Fibroblast of villous mesenchyme (primary cell): ENCODE measurements at regions not wholly inside any gene's neighbourhood (a gene's known extent, or its start where the extent isn't known, plus 50 kb on each side); places are given as distances from the start of the nearest gene placed in this dataset.

Experiments used
- DNase-seq: peaks from one replicate; pipeline ENCODE4 v3.0.0-alpha.2; 2010; ENCODE audit warnings: low read depth
- H3K4me3 ChIP-seq: 2 replicates; pipeline ENCODE4 v1.5.1; 2011; ENCODE audit warnings: low read depth, mild to moderate bottlenecking, low read length
- TF ChIP-seq, protein P1 (sequence below): IDR thresholded peaks from 2 replicates; pipeline ENCODE4 v1.5.1; 2012; ENCODE audit warnings: low read depth, mild to moderate bottlenecking, low read length; ENCODE audit not compliant: insufficient read depth

GRCh38 chr11:103644676-103645075 lies 391.8 kb upstream of the DDI1 start:
- DNase-seq = no peak
- TF ChIP-seq, protein P1, sequence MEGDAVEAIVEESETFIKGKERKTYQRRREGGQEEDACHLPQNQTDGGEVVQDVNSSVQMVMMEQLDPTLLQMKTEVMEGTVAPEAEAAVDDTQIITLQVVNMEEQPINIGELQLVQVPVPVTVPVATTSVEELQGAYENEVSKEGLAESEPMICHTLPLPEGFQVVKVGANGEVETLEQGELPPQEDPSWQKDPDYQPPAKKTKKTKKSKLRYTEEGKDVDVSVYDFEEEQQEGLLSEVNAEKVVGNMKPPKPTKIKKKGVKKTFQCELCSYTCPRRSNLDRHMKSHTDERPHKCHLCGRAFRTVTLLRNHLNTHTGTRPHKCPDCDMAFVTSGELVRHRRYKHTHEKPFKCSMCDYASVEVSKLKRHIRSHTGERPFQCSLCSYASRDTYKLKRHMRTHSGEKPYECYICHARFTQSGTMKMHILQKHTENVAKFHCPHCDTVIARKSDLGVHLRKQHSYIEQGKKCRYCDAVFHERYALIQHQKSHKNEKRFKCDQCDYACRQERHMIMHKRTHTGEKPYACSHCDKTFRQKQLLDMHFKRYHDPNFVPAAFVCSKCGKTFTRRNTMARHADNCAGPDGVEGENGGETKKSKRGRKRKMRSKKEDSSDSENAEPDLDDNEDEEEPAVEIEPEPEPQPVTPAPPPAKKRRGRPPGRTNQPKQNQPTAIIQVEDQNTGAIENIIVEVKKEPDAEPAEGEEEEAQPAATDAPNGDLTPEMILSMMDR = no peak
- H3K4me3 ChIP-seq = no peak overlapping the region

GRCh38 chr11:103648054-103648453 lies 388.4 kb upstream of the DDI1 start:
- DNase-seq = no peak
- TF ChIP-seq, protein P1 = no peak

GRCh38 chr11:103648670-103649400 lies 387.6 kb upstream of the DDI1 start:
- no peak overlapping the region for H3K4me3 ChIP-seq
- TF ChIP-seq, protein P1 = no peak
- DNase-seq = peak; percentile 12

More at GRCh38 chr11:103648054-103648453, 388.4 kb upstream of the DDI1 start:
- H3K4me3 ChIP-seq = no peak overlapping the region

- H3K4me3 ChIP-seq = no peak overlapping the region
- DNase-seq = no peak
- TF ChIP-seq, protein P1 = no peak
These were observed 387.0 kb upstream of the DDI1 start for GRCh38 chr11:103649401-103649895.

GRCh38 chr11:103650330-103650729 lies 386.1 kb upstream of the DDI1 start:
- no peak for DNase-seq
- H3K4me3 ChIP-seq = no peak overlapping the region
- TF ChIP-seq, protein P1 = no peak

- no peak overlapping the region for H3K4me3 ChIP-seq
- peak; percentile 29 for DNase-seq
- TF ChIP-seq, protein P1 = no peak
These were observed 385.0 kb upstream of the DDI1 start for GRCh38 chr11:103651341-103651998.
